ENCODE measurements at regions not wholly inside any gene's neighbourhood (a gene's known extent, or its start where the extent isn't known, plus 50 kb on each side); places are given as distances from the start of the nearest gene placed in this dataset.

- TF ChIP-seq POLR2A (IDR thresholded peaks at IDR 0.05) (no peak), CTCF (IDR thresholded peaks at IDR 0.05) (no peak)
Measured at GRCh38 chr2:120826716-120827410, 91.2 kb downstream of the GLI2 start.
